GM13976 (cell line): ENCODE measurements at regions not wholly inside any gene's neighbourhood (a gene's known extent, or its start where the extent isn't known, plus 50 kb on each side); places are given as distances from the start of the nearest gene placed in this dataset.

Source experiments
- DNase-seq: peaks from one replicate; pipeline ENCODE4 v3.0.0; 2012; ENCODE audit warnings: low spot score
- CTCF ChIP-seq: IDR thresholded peaks from 2 replicates; pipeline ENCODE4 v1.5.1; 2012; ENCODE audit warnings: borderline replicate concordance, mild to moderate bottlenecking; ENCODE audit not compliant: insufficient read depth; ENCODE audit errors: extremely low read depth, missing control alignments, control extremely low read depth
- in situ Hi-C: fragments of 300-500 bp; cut with MboI; formaldehyde crosslinking; loops from one replicate; pipeline ENCODE4 v1.12.0; 2022; ENCODE audit warnings: low sequenced_read_pairs, mixed read lengths, inconsistent platforms; ENCODE audit not compliant: unreplicated experiment

- in situ Hi-C loops: no loop called here
- no peak for TF ChIP-seq CTCF
- no peak for DNase-seq
Observed at GRCh38 chr7:13821152-13821787, 168.2 kb downstream of the ETV1 start.

GRCh38 chr7:13822678-13823077 is 166.8 kb downstream of the ETV1 start:
- in situ Hi-C loops: no loop called here
- DNase-seq: no peak
- TF ChIP-seq CTCF: no peak

- in situ Hi-C loops: no loop called here
- no peak for TF ChIP-seq CTCF
- DNase-seq: no peak
Observed at GRCh38 chr7:13826752-13827151, 162.7 kb downstream of the ETV1 start.

- no peak for DNase-seq
- no peak for TF ChIP-seq CTCF
- in situ Hi-C loops: no loop called here
Observed at GRCh38 chr7:13827716-13828115, 161.8 kb downstream of the ETV1 start.

GRCh38 chr7:13829231-13829630 is 160.2 kb downstream of the ETV1 start:
- DNase-seq: no peak
- no peak for TF ChIP-seq CTCF
- in situ Hi-C loops: no loop called here

- no peak for TF ChIP-seq CTCF
- no peak for DNase-seq
- in situ Hi-C loops: no loop called here
Observed at GRCh38 chr7:13829914-13830900, 159.3 kb downstream of the ETV1 start.
